ENCODE measurements at regions not wholly inside any gene's neighbourhood (a gene's known extent, or its start where the extent isn't known, plus 50 kb on each side); places are given as distances from the start of the nearest gene placed in this dataset.
A peak's percentile ranks its signal among the peaks of the same experiment; 100 is the strongest.
"Not testable (repeated sequence)": the region's sequence is repeated elsewhere in the genome, so short reads cannot be mapped to it uniquely, and the experiment has no call there.

GRCh38 chrX:4710618-4711433 is 997.4 kb upstream of the PRKX start:
- FAIRE-seq = no peak

GRCh38 chrX:4708970-4709760 is 995.7 kb upstream of the PRKX start:
- no peak for FAIRE-seq

More at GRCh38 chrX:4710618-4711433, 997.4 kb upstream of the PRKX start:
- DNase-seq (ENCODE audit: low spot score) = peak; percentile 0

GRCh38 chrX:4706961-4707360 is 993.5 kb upstream of the PRKX start:
- DNase-seq (ENCODE audit: low spot score) = no peak
- FAIRE-seq = no peak

More at GRCh38 chrX:4708970-4709760, 995.7 kb upstream of the PRKX start:
- DNase-seq (ENCODE audit: low spot score) = no peak

DNA sequence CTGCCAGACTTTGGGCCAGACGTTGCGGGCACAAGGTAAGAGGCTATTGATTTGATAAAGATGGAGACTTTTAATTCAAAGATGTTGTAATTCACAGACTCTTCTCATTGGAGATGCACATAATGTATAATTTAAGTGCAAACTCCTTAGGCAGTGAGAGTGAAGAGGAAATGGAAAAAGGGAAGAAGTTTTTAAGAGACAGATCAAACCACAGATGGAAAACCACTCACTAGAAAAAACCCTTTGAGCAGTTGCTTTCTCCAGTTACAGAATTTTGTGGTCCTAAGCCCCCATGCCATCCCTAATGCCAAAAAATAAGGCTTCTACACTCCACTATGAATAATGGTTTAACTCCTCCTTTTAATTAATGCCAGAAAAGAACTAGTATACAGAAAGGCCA is 977.1 kb upstream of the PRKX start:
- DNase-seq (ENCODE audit: low spot score) = no peak

DNA sequence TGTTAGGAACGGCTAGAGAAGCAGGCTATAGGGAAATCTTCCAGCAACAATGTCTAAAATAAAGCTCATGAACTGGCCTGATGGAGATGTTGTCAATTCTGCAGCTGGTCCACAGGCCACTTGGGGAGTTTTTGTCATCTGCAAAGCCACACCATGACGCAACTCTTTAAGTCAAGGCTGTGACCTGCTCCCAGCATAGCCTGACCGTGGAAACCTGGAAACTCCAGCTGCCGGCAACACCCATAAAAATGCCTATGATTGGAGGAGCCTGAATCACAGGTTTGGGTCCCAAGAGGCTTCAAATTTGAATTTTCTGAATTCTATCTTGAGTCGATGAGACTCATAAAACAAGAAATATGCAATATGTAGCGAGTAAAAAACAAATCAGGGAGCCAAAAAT is 969.2 kb upstream of the PRKX start:
- DNase-seq (ENCODE audit: low spot score) (no peak), FAIRE-seq (no peak)

More for the DNA sequence above, 977.1 kb upstream of the PRKX start:
- FAIRE-seq = no peak

DNA sequence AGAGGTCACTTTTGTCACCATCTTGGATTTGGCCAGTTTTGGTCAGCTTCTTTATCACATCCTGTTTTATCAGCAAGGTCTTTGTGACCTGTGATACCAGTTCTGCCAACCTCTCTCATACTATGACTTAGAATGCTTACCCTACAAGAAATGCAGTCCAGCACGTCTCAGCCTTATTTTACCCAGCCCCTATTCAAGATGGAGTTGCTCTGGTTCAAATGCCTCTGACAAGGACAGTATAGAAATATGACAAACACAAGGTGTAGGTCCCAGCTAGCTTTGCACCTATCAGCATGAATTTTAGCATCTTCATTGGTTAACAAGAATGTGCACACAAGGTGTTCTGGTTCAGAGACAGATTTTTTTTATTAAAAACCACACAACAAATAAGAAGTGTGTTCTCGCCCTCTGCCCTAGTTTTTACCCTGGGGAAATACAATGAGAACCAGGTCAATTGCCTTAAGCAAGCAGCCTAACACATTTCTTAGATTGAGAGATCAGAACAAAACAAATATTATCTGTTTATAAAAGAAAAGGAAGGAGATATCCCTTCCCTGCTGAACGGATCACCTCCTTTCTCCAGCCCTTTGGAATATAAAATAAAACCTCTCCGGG is 962.3 kb upstream of the PRKX start:
- FAIRE-seq (no peak), DNase-seq (ENCODE audit: low spot score) (no peak)

DNA sequence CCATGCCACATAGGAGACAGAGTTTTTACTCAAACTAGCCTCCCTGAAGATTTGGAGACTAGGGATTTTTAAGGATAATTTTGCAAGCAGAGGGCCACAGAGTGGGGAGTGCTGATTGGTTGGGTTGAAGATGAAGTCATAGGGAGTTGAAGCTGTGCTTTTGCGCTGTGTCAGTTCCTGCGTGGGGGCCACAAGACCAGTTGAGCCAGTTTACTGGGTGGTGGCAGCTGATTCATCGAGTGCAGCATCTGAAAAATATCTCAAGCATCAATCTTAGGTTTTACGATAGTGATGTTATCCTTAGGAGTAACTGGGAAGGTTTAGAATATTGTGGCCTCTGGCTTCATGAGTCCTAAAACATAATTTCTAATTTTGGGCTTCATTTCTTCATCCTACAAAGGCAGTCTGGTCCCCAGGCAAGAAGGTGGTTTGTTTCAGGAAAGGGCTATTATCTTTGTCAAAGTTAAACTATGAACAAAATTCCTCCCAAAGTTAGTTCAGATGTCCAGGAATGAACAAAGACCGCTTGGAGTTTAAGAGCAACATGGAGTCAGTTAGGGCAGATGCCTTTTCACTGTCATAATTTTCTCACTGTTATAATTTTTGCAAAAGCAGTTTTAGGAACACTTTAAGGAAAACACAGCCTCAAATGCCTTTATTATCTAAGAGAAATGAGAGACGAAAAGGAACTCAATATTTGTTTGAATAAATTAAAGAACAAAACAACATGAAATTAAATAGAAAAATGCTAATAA is 960.8 kb upstream of the PRKX start:
- no peak for DNase-seq (ENCODE audit: low spot score)
- no peak for FAIRE-seq

DNA sequence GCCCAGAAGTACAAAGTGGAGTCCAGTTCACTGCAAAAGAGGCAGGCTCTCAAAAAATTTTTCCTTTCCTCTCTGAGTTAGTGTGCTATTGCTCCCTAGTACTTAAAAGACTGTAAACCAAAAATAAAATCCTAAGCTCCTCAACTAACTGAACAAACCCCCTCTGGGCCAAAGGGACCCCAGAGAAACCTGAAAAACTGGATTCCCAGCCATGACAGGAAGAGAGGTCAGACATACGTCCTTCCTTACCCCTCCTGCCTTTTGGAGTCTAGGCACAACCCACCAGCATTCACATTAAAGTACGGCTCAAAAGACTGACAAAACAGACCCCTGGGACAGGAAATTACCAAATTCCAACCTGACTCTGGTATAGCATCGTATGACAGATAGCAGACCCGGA is 957.9 kb upstream of the PRKX start:
- FAIRE-seq (no peak), DNase-seq (ENCODE audit: low spot score) (no peak)

DNA sequence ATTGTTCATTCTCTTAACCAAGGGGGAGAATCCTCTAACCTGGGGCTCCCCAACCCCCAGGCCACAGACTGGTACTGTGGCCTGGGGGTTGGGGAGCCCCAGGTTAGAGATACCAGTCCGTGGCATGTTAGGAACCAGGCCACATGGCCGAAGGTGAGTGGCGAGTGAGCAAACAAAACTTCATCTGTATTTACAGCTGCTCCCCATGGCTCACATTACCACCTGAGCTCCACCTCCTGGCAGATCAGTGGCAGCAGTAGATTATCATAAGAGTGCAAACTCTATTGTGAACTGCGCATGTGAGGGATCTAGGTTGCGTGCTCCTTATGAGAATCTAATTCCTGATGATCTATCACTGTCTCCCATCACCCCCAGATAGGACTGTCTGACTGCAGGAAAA is 957.2 kb upstream of the PRKX start:
- DNase-seq (ENCODE audit: low spot score) (no peak), FAIRE-seq (no peak)

DNA sequence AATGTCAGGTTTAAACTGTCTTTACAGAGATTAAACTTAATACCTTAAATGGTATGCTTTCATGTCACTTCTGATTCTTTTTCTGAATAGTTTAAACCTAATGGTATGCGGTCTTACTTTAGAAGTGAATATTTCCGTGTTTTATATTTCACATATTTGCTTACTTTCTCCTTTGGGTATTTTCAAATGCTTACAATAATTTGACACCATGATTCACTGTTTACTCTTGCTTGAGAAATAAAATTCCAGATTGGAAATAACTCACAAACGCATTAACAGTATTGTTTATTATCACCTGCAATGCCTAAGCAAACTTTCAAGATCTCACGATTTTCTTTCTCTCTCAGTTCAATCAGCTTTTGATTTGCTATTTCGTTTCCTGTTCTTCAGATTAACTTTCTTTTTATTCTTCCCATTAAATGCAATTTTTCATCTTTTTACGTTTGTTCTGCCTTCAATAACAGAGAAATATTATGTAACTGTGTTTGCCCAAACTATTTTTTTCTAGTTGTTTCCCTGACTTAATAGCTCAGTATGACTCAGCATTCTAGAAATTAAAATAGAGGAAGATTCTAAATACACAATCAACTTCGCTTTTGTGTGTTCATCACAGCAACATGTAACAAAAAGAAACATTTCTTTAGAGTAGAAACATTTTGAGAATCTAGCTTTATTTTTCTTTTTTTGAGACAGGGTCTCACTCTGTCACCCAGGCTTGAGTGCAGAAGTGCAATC is 955.5 kb upstream of the PRKX start:
- FAIRE-seq (no peak), DNase-seq (ENCODE audit: low spot score) (no peak)

- no peak for FAIRE-seq
- no peak for DNase-seq (ENCODE audit: low spot score)
Observed at GRCh38 chrX:4663085-4663484, 949.6 kb upstream of the PRKX start.

- no peak for FAIRE-seq
- DNase-seq (ENCODE audit: low spot score) = no peak
Observed at GRCh38 chrX:4661771-4662170, 948.3 kb upstream of the PRKX start.

- FAIRE-seq = no peak
- DNase-seq (ENCODE audit: low spot score) = no peak
Observed at GRCh38 chrX:4656419-4656818, 943.0 kb upstream of the PRKX start.

DNA sequence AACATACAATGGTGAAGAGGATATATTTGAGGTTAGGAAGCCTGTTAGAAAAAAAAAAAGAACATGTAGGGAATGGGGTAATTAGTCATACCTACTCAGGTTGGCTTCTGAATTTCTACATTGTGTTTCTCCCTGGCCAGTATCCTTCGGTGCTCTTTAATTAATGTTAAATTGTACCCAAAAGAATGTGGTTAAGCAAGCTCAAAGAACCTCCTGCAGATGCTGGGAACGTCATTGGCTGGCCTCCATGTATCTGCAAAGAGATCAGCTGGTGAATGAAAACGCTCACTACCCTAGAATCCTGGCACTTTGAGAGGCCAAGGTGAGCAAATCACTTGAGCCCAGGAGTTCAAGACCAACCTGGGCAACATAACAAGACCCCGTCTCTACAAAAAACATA is 942.3 kb upstream of the PRKX start:
- FAIRE-seq (no peak), DNase-seq (ENCODE audit: low spot score) (no peak)

DNA sequence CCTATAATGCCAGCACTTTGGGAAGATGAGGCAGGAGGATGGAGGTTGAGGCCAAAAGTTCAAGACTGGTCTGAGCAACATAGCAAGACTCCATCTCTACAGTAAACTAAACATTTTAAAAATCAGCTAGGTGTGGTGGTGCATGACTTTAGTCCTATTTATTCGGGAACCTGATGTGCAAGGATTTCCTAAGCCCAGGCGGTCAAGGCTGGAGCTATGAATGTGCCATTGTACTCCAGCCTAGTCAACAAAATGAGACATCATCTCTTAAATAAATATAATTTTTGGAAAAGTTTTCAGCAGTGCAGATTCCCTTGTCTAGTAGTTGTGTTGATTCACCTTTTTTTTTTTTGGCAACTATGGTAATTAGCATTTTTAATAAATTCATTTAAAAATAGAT is 928.7 kb upstream of the PRKX start:
- FAIRE-seq (no peak), DNase-seq (ENCODE audit: low spot score) (no peak)

DNA sequence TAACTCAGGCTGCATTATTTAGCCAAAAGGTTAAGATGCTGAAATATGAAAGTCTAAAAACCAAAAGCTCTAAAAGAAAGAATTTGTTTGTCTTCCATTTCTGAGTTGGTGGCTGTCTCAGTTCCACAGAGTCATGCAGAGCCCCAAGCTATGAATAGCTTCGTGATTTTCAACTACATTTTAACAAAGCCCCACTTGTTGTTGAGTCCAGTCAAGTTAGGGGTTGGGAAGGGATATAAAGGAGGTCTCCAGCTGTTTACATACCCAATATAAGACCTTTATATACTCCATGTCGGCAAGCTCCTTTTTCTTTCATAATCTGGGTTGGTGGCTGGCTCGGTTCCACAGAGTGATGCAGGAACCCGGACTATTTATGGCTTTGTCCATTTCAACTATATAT is 924.6 kb upstream of the PRKX start:
- DNase-seq (ENCODE audit: low spot score) (no peak), FAIRE-seq (no peak)

DNA sequence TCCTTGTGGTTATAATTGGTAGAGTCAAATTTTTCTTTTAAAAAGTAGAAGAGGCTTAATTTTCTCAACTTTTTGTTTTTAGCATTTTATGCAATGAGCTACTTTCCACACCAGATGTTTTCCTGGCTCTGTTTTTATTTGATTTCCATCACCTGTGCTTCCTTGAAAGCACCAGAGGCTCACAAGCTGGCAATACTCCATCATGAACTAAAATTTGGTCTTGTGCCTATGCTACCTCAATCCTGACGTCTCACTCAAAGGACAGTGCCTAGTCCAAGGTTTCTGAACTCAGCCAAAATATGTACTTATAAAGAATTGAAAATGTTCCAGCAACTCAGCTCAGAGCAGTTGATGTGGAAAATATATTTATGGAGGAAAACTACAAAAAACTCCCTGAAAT is 914.0 kb upstream of the PRKX start:
- FAIRE-seq (no peak), DNase-seq (ENCODE audit: low spot score) (no peak)

DNA sequence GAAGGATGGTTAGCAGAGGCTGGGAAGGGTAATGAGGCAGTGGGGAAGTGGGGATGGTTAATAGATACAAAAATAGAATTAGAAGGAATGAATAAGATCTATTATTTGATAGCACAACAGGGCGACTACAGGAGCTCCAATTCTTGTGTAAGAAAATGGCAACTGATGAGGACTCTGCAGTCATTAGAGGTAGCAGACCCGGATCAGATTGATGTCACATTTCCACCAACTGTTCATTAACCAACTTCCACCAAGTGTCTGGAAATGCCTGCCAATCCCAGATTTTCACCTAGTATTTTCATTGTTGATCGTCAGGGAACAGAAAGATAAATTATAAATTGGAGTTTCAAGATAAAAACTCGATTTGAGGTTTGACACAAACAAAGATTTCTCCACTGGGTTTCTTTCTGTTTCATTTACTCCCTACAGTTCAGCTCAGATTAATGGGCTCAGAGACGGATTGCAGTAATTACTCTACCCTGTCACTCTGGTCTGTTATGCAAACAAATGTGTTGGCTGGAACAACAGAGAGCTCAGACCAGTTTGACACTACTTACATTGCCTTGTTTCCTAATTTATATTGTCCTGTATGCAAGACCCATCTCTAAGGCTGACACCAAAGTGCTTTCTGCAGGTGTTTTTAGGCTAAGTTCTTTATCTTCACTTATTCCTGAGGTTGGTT is 909.2 kb upstream of the PRKX start:
- DNase-seq (ENCODE audit: low spot score) (no peak), FAIRE-seq (no peak)

DNA sequence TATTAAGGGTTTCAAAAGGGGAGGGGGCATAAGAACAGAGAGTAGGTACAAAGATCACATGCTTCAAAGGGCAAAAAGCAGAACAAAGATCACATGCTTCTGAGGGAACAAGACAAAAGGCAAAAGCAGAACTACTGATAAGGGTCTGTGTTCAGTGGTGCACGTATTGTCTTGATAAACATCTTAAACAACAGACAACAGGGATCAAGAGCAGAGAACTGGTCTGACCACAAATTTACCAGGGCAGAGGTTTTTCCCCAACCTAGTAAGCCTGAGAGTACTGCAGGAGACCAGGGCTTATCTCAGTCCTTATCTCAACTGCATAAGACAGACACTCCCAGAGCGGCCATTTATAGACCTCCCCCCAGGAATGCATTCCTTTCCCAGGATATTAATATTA is 900.2 kb upstream of the PRKX start:
- not testable (repeated sequence) for FAIRE-seq; DNase-seq (ENCODE audit: low spot score)

DNA sequence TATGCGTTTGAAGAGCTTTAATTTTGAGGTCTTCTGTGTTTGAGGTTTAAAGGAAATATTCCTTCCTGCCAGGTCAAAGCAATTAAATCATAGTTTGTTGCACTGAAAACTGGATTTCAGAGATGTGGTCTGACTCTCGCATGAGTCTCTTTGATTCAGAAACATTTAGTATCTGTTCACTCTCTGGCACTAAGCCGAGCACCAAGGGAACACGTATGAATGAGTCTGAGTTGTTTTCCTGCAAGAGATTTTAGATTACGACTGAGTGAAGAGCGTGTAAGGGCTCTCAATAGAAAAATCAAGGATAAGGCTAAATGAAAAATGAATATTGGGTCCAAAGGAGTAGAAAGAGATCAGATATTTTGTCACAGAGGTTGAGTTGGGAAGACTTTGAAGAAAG is 875.4 kb upstream of the PRKX start:
- DNase-seq (ENCODE audit: low spot score) = no peak
- no peak for FAIRE-seq

All from urothelium cell line (cell line).